LoVo (cell line): ENCODE measurements at regions not wholly inside any gene's neighbourhood (a gene's known extent, or its start where the extent isn't known, plus 50 kb on each side); places are given as distances from the start of the nearest gene placed in this dataset.
"Not testable (repeated sequence)": the region's sequence is repeated elsewhere in the genome, so short reads cannot be mapped to it uniquely, and the experiment has no call there.

Experiments used
- DNase-seq: peaks from one replicate; pipeline ENCODE4 v3.0.0-alpha.2; 2016; ENCODE audit warnings: low spot score

GRCh38 chr5:100017520-100018262 is 517.5 kb upstream of the FAM174A start:
- no peak for DNase-seq

GRCh38 chr5:100013305-100013704 is 521.9 kb upstream of the FAM174A start:
- not testable (repeated sequence) for DNase-seq

- not testable (repeated sequence) for DNase-seq
Observed at GRCh38 chr5:100011160-100011559, 524.0 kb upstream of the FAM174A start.

GRCh38 chr5:100004969-100005368 is 530.2 kb upstream of the FAM174A start:
- no peak for DNase-seq

GRCh38 chr5:99998319-99998718 is 536.9 kb upstream of the FAM174A start:
- no peak for DNase-seq

- no peak for DNase-seq
Observed at GRCh38 chr5:99995407-99995806, 539.8 kb upstream of the FAM174A start.

GRCh38 chr5:99973779-99974178 is 561.4 kb upstream of the FAM174A start:
- DNase-seq: no peak

GRCh38 chr5:99955962-99956361 is 579.2 kb upstream of the FAM174A start:
- DNase-seq: no peak

GRCh38 chr5:99955006-99955405 is 580.2 kb upstream of the FAM174A start:
- no peak for DNase-seq

- DNase-seq: no peak
Observed at GRCh38 chr5:99949969-99950524, 585.1 kb upstream of the FAM174A start.

- no peak for DNase-seq
Observed at GRCh38 chr5:99949361-99949760, 585.8 kb upstream of the FAM174A start.

GRCh38 chr5:99948850-99949249 is 586.3 kb upstream of the FAM174A start:
- DNase-seq: no peak

- no peak for DNase-seq
Observed at GRCh38 chr5:99945478-99946442, 589.4 kb upstream of the FAM174A start.

- DNase-seq: no peak
Observed at GRCh38 chr5:99940540-99940939, 594.6 kb upstream of the FAM174A start.

GRCh38 chr5:99936911-99937310 is 598.3 kb upstream of the FAM174A start:
- no peak for DNase-seq

- DNase-seq: no peak
Observed at GRCh38 chr5:99929806-99930135, 605.4 kb upstream of the FAM174A start.

- no peak for DNase-seq
Observed at GRCh38 chr5:99929067-99929805, 605.9 kb upstream of the FAM174A start.

- no peak for DNase-seq
Observed at GRCh38 chr5:99928490-99928889, 606.7 kb upstream of the FAM174A start.

- DNase-seq: no peak
Observed at GRCh38 chr5:99926463-99926862, 608.7 kb upstream of the FAM174A start.

- no peak for DNase-seq
Observed at GRCh38 chr5:99922386-99922785, 612.8 kb upstream of the FAM174A start.

- DNase-seq: no peak
Observed at GRCh38 chr5:99911971-99912370, 623.2 kb upstream of the FAM174A start.

- no peak for DNase-seq
Observed at GRCh38 chr5:99906776-99907175, 628.4 kb upstream of the FAM174A start.
